AG04449 (cell line): ENCODE measurements at regions not wholly inside any gene's neighbourhood (a gene's known extent, or its start where the extent isn't known, plus 50 kb on each side); places are given as distances from the start of the nearest gene placed in this dataset.

Experiments used
- CTCF ChIA-PET: fragments of 350-600 bp; formaldehyde crosslinking; extraction: SDS; loops from one replicate; lab custom pipeline; 2021; ENCODE audit warnings: antibody characterized with exemption; lab: Yijun Ruan, JAX
- POLR2A ChIA-PET: fragments of 400-600, 350-600 bp; formaldehyde crosslinking; extraction: SDS; loops from one replicate; lab custom pipeline; 2020; ENCODE audit warnings: antibody characterized with exemption, inconsistent platforms; lab: Yijun Ruan, JAX
- DNase-seq: peaks from one replicate; pipeline ENCODE4 v3.0.0-alpha.2; 2010; ENCODE audit warnings: low read depth, low spot score
- H3K4me3 ChIP-seq: 2 replicates; pipeline ENCODE4 v1.5.1; 2011; ENCODE audit warnings: low read depth, mild to moderate bottlenecking, control low read depth, low read length
- CTCF ChIP-seq: IDR thresholded peaks from one replicate; pipeline ENCODE4 v1.5.1; 2011; ENCODE audit warnings: mild to moderate bottlenecking, moderate library complexity, low read length, control low read depth, inconsistent platforms; ENCODE audit not compliant: insufficient read depth; ENCODE audit errors: missing control alignments

- DNase-seq: no peak
- ChIA-PET POLR2A (no interaction called here), CTCF (no interaction called here)
- no peak overlapping the region for H3K4me3 ChIP-seq
- TF ChIP-seq CTCF: no peak
Observed at GRCh38 chr2:59307196-59307595, 1066.1 kb upstream of the FANCL start.

GRCh38 chr2:59303272-59303671 lies 1062.1 kb upstream of the FANCL start:
- TF ChIP-seq CTCF: no peak
- DNase-seq: no peak
- POLR2A ChIA-PET: no interaction called here
- CTCF ChIA-PET: interaction anchor here (1.0 to 1.4 kb wide), 3 partner anchors 1247 to 1278 kb away, joined by 3 to 5 read pairs (median 4); no protein-coding TSS in a partner anchor
- H3K4me3 ChIP-seq: no peak overlapping the region

GRCh38 chr2:59302683-59303082 lies 1061.6 kb upstream of the FANCL start:
- TF ChIP-seq CTCF: no peak
- no peak overlapping the region for H3K4me3 ChIP-seq
- DNase-seq: no peak
- ChIA-PET CTCF (interaction anchor here (0.8 to 2.0 kb wide), 8 partner anchors 9 to 1281 kb away, joined by 3 to 17 read pairs (median 4); no protein-coding TSS in a partner anchor), POLR2A (no interaction called here)

GRCh38 chr2:59301466-59302402 lies 1060.6 kb upstream of the FANCL start:
- TF ChIP-seq CTCF: peak; percentile 55
- ChIA-PET CTCF (interaction anchor here (0.7 to 2.0 kb wide), 14 partner anchors 8 to 1282 kb away, joined by 3 to 17 read pairs (median 4); no protein-coding TSS in a partner anchor), POLR2A (no interaction called here)
- DNase-seq: peak; percentile 31
- H3K4me3 ChIP-seq: no peak overlapping the region

- CTCF ChIA-PET: no interaction called here
- no peak for TF ChIP-seq CTCF
- POLR2A ChIA-PET: no interaction called here
- DNase-seq: no peak
- no peak overlapping the region for H3K4me3 ChIP-seq
Observed at GRCh38 chr2:59297816-59298215, 1056.7 kb upstream of the FANCL start.

- ChIA-PET POLR2A (no interaction called here), CTCF (no interaction called here)
- DNase-seq: no peak
- no peak overlapping the region for H3K4me3 ChIP-seq
- no peak for TF ChIP-seq CTCF
Observed at GRCh38 chr2:59296279-59296678, 1055.2 kb upstream of the FANCL start.
